OCI-LY7 (cell line): ENCODE measurements at regions not wholly inside any gene's neighbourhood (a gene's known extent, or its start where the extent isn't known, plus 50 kb on each side); places are given as distances from the start of the nearest gene placed in this dataset.

Experiments used
- EZH2phosphoT487 ChIP-seq: fragments of 200-600 bp; sonication (generic); IDR thresholded peaks from 2 replicates; pipeline ENCODE4 v1.6.1; 2018; ENCODE audit warnings: low read depth, borderline replicate concordance, mild to moderate bottlenecking, mixed run types, antibody characterized with exemption, low read length, moderate library complexity, mixed read lengths
- TF ChIP-seq, protein P1 (sequence below): fragments of 200-600 bp; sonication (generic); conservative IDR thresholded peaks from 2 replicates; pipeline ENCODE4 v1.5.1; 2014; ENCODE audit warnings: mild to moderate bottlenecking, antibody characterized with exemption, low read length, moderate library complexity, mixed read lengths

- TF ChIP-seq, protein P1, sequence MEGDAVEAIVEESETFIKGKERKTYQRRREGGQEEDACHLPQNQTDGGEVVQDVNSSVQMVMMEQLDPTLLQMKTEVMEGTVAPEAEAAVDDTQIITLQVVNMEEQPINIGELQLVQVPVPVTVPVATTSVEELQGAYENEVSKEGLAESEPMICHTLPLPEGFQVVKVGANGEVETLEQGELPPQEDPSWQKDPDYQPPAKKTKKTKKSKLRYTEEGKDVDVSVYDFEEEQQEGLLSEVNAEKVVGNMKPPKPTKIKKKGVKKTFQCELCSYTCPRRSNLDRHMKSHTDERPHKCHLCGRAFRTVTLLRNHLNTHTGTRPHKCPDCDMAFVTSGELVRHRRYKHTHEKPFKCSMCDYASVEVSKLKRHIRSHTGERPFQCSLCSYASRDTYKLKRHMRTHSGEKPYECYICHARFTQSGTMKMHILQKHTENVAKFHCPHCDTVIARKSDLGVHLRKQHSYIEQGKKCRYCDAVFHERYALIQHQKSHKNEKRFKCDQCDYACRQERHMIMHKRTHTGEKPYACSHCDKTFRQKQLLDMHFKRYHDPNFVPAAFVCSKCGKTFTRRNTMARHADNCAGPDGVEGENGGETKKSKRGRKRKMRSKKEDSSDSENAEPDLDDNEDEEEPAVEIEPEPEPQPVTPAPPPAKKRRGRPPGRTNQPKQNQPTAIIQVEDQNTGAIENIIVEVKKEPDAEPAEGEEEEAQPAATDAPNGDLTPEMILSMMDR, result no peak
- no peak for TF ChIP-seq EZH2phosphoT487
Measured at GRCh38 chr5:3002230-3002629, 250.8 kb upstream of the IRX2 start.
